ENCODE measurements at regions not wholly inside any gene's neighbourhood (a gene's known extent, or its start where the extent isn't known, plus 50 kb on each side); places are given as distances from the start of the nearest gene placed in this dataset.

DNA sequence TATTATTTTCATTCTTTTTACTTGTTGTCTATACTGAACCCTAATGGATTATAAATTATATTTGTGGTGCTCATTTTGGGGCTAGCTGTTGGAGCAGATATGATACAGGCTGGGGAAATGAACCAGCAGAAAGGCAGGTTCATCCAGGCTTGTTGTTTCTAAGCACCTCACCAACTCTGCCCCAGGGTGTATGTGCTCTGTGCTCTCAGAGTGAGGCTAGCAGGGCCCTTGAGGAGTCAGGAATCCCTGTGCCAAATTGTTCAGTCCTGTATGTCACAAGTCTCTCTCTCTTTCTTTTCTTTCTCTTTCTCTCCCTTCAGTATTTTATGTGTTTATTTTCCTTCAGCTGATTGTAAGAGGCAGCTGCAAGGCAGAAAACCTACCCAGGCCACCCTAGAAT is 181.1 kb upstream of the DPP10 start:
- TF ChIP-seq CTCF (conservative IDR thresholded peaks at IDR 0.05 in 1 of 2, IDR thresholded peaks at IDR 0.05 in 1 of 2; ENCODE audit: low read depth in 1 of 2, low read length in 2 of 2), result no peak
- no peak for TF ChIP-seq EZH2 (IDR thresholded peaks at IDR 0.05; ENCODE audit: low read length, missing control alignments)

Measured in fibroblast of lung (primary cell).